IPS DF 6.9 (cell line): ENCODE measurements at regions not wholly inside any gene's neighbourhood (a gene's known extent, or its start where the extent isn't known, plus 50 kb on each side); places are given as distances from the start of the nearest gene placed in this dataset.

ENCODE experiments used
- DNase-seq: peaks from one replicate; pipeline ENCODE4 v3.0.0-alpha.2; 2013; ENCODE audit warnings: low read depth, low spot score
- H3K27ac ChIP-seq: one replicate; pipeline ENCODE4 v1.5.1; 2013; ENCODE audit warnings: low read length, control low read depth
- H3K27me3 ChIP-seq: 2 replicates; pipeline ENCODE4 v1.6.1; 2013; ENCODE audit warnings: mild to moderate bottlenecking, low read length; ENCODE audit not compliant: control insufficient read depth, insufficient read depth
- H3K36me3 ChIP-seq: 2 replicates; pipeline ENCODE4 v1.6.1; 2013; ENCODE audit warnings: low read length; ENCODE audit not compliant: control insufficient read depth, insufficient read depth
- H3K4me1 ChIP-seq: 2 replicates; pipeline ENCODE4 v1.6.1; 2013; ENCODE audit warnings: low read length; ENCODE audit not compliant: control insufficient read depth, insufficient read depth
- H3K4me3 ChIP-seq: 2 replicates; pipeline ENCODE4 v1.5.1; 2013; ENCODE audit warnings: mild to moderate bottlenecking, low read length
- H3K9me3 ChIP-seq: 2 replicates; pipeline ENCODE4 v1.6.1; 2013; ENCODE audit warnings: low read length, inconsistent platforms; ENCODE audit not compliant: control insufficient read depth, insufficient read depth
- WGBS: extraction: QIAGEN DNeasy Blood & Tissue Kit; methylation state at CpG from one replicate; pipeline ENCODE4 v1.1.7; 2013; ENCODE audit warnings: mixed read lengths, missing lambda C conversion rate; ENCODE audit not compliant: insufficient read length, insufficient coverage; 5-methylcytosine and 5-hydroxymethylcytosine counted together

DNA sequence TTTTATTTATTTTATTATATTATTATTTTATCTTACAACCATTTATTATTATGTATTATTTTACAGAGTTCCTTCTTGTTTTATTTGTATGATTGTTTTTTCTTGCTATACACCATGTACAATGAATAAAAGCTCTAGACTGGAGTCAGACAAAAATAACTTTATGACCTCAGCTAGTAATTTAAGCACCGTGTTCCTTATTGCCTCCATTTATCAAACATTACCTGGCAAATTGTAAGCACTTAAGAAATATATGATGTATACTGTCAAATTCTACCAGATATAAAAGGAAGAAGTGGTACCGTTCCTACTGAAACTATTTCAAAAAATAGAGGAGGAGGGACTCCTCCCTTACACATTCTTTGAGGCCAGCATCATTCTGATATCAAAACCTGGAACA lies 326.9 kb upstream of the NECTIN3 start:
- WGBS: no CpG with 5 or more reads among the region's 2 CpGs
- Histone ChIP-seq H3K27me3 (no peaks in the 10 kb centered on the region), H3K4me3 (no peak overlapping the region), H3K36me3 (no peaks in the 10 kb centered on the region), H3K27ac (no peak overlapping the region), H3K9me3 (no peaks in the 10 kb centered on the region), H3K4me1 (no peaks in the 10 kb centered on the region)
- no peak for DNase-seq

DNA sequence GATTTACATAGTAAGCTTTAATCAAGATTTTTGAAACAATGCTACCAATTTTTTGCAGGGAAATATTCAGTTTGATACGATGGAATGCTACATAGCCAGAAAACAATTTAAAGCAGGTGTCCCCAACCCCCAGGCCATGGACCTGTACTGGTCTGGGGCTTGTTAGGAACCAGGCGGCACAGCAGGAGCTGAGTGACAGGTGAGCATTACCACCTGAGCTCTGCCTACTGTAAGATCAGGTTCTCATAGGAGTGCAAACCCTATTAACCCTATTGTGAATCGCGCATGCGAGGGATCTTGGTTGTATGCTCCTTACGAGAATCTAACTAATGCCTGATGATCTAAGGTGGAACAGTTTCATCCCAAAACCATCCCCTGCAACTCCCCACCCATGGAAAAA lies 322.6 kb upstream of the NECTIN3 start:
- H3K36me3 ChIP-seq: no peaks in the 10 kb centered on the region
- H3K4me1 ChIP-seq: no peaks in the 10 kb centered on the region
- H3K27me3 ChIP-seq: no peaks in the 10 kb centered on the region
- H3K4me3 ChIP-seq: no peak overlapping the region
- no CpG with 5 or more reads among the region's 6 CpGs for WGBS
- no peak for DNase-seq
- H3K27ac ChIP-seq: no peak overlapping the region
- no peaks in the 10 kb centered on the region for H3K9me3 ChIP-seq

GRCh38 chr3:110750201-110750600 lies 321.4 kb upstream of the NECTIN3 start:
- Histone ChIP-seq H3K9me3 (no peaks in the 10 kb centered on the region), H3K27me3 (no peaks in the 10 kb centered on the region), H3K36me3 (no peaks in the 10 kb centered on the region), H3K4me1 (peaks cover 2% of the 10 kb centered on the region; the same call in 1 of the 2 replicates), H3K4me3 (no peak overlapping the region), H3K27ac (no peak overlapping the region)
- DNase-seq: no peak

- H3K4me1 ChIP-seq: peaks cover 3% of the 10 kb centered on the region; the same call in 1 of the 2 replicates
- H3K27ac ChIP-seq: no peak overlapping the region
- no peaks in the 10 kb centered on the region for H3K9me3 ChIP-seq
- no peaks in the 10 kb centered on the region for H3K27me3 ChIP-seq
- no peak for DNase-seq
- WGBS: no CpG with 5 or more reads among the region's 3 CpGs
- no peak overlapping the region for H3K4me3 ChIP-seq
- no peaks in the 10 kb centered on the region for H3K36me3 ChIP-seq
Measured at GRCh38 chr3:110752307-110752706, 319.3 kb upstream of the NECTIN3 start.

- H3K27ac ChIP-seq: no peak overlapping the region
- no peak overlapping the region for H3K4me3 ChIP-seq
- H3K36me3 ChIP-seq: no peaks in the 10 kb centered on the region
- no peaks in the 10 kb centered on the region for H3K27me3 ChIP-seq
- peaks cover 3% of the 10 kb centered on the region; the same call in 1 of the 2 replicates for H3K4me1 ChIP-seq
- no peaks in the 10 kb centered on the region for H3K9me3 ChIP-seq
- no CpG with 5 or more reads among the region's 1 CpG for WGBS
- no peak for DNase-seq
Measured at GRCh38 chr3:110753516-110753915, 318.1 kb upstream of the NECTIN3 start.

DNA sequence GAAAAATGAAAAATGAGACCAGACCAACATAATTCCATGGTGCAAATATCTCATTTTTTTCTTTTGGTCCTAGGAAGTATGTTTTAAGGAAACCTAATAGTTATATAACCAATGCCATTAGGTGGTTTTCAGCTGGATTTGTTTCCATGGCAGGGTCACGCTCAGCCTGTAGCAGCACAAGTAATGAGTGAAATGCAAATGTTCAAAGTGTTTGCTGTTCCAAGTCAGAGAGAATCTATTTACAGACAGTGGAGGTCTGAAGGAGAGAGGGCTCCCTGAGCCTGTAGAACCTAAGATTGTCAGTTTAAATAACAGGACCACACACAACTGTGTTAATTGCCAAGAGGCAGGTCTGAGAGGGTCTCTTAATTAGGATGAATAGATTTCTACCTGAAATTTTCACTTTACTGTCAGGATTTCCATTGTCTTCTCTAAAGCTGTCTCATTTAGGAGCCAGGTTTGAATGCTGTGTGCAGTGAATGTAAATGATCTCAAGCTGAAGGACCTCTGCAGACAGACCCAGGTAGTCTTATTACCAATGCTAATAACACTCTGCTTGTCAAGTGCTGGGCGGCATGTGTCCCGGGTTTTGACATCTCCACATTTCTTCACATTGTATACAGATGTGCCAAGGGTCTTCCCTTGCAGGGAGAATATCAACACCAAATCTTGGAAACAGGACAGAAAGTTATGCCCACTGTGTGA lies 317.3 kb upstream of the NECTIN3 start:
- Histone ChIP-seq H3K27me3 (no peaks in the 10 kb centered on the region), H3K4me3 (no peak overlapping the region), H3K9me3 (no peaks in the 10 kb centered on the region), H3K27ac (no peak overlapping the region), H3K4me1 (peaks cover 3% of the 10 kb centered on the region; the same call in 1 of the 2 replicates), H3K36me3 (no peaks in the 10 kb centered on the region)
- no CpG with 5 or more reads among the region's 3 CpGs for WGBS
- DNase-seq: no peak

DNA sequence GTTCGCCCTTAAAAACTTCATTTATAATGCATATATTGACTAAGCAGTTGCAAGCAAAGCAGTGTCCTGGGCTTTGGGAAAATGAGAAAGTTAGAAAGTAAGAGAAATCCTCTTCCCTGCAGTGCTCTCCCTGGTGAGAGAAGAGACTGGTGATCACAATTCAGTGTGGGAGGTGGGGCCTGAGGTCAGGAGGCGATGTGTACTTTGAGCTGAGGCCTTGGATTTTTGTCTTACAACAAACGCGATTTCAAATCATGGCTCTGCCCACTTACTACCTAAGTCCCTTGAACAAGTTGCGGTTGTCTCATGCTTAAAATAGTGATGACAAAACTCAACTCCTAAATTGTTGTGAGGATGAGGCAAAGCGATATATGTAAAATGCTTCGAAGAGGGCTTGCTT lies 316.3 kb upstream of the NECTIN3 start:
- Histone ChIP-seq H3K27ac (no peak overlapping the region), H3K4me1 (peaks cover 3% of the 10 kb centered on the region; the same call in 1 of the 2 replicates), H3K27me3 (no peaks in the 10 kb centered on the region), H3K9me3 (no peaks in the 10 kb centered on the region), H3K36me3 (no peaks in the 10 kb centered on the region), H3K4me3 (no peak overlapping the region)
- no peak for DNase-seq
- WGBS: no CpG with 5 or more reads among the region's 7 CpGs

- no CpG with 5 or more reads among the region's 6 CpGs for WGBS
- H3K27me3 ChIP-seq: no peaks in the 10 kb centered on the region
- DNase-seq: no peak
- H3K9me3 ChIP-seq: no peaks in the 10 kb centered on the region
- no peak overlapping the region for H3K27ac ChIP-seq
- no peaks in the 10 kb centered on the region for H3K36me3 ChIP-seq
- H3K4me3 ChIP-seq: no peak overlapping the region
- peaks cover 3% of the 10 kb centered on the region; the same call in 1 of the 2 replicates for H3K4me1 ChIP-seq
Measured at GRCh38 chr3:110756705-110757104, 314.9 kb upstream of the NECTIN3 start.

DNA sequence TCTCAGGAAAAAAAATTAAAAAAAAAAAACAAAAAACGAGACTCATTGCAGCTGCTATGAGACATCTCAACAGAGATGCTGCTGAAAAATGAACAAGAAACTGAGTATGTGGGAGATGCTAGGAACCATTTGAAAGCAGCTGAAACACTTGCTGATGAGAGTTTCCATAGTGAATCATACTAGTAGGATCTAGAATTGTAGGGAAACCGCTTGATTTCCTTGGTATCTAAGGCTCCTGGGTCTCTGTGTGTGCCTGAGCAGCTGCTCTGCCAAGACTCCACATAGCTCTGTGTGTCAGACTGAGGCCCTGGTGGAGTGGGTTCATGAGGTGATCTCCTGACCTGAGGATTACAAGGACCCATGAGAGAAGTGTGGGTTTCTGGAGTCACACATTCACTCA lies 313.4 kb upstream of the NECTIN3 start:
- H3K27ac ChIP-seq: no peak overlapping the region
- no peak overlapping the region for H3K4me3 ChIP-seq
- H3K36me3 ChIP-seq: no peaks in the 10 kb centered on the region
- no CpG with 5 or more reads among the region's 2 CpGs for WGBS
- no peak for DNase-seq
- H3K4me1 ChIP-seq: peaks cover 3% of the 10 kb centered on the region; the same call in 1 of the 2 replicates
- no peaks in the 10 kb centered on the region for H3K9me3 ChIP-seq
- no peaks in the 10 kb centered on the region for H3K27me3 ChIP-seq

DNA sequence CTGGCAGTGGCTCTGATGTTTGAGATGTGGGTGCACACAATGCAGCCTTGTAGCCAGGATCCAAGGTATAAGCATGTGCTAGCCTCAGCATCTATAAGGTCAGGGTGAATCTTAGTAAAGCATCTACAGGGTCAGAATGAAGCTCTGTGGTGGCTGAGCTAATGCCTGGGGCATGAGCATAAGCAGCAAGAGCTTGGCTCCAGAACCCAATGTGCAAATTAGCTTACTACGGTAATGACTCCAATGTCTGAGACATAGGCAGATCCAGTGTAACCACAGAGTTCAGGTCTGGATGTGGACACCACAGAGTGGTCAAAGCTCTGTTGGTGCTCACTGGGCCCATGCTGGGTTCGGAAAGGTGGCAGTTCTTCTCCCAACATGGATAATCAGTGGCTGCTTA lies 304.5 kb upstream of the NECTIN3 start:
- Histone ChIP-seq H3K9me3 (no peaks in the 10 kb centered on the region), H3K4me1 (no peaks in the 10 kb centered on the region), H3K36me3 (no peaks in the 10 kb centered on the region), H3K27me3 (no peaks in the 10 kb centered on the region), H3K27ac (no peak overlapping the region), H3K4me3 (no peak overlapping the region)
- WGBS: no CpG with 5 or more reads among the region's 2 CpGs
- no peak for DNase-seq

- DNase-seq: no peak
- no peaks in the 10 kb centered on the region for H3K36me3 ChIP-seq
- H3K27ac ChIP-seq: no peak overlapping the region
- H3K4me3 ChIP-seq: no peak overlapping the region
- H3K4me1 ChIP-seq: no peaks in the 10 kb centered on the region
- H3K27me3 ChIP-seq: no peaks in the 10 kb centered on the region
- no peaks in the 10 kb centered on the region for H3K9me3 ChIP-seq
Measured at GRCh38 chr3:110767838-110768237, 303.8 kb upstream of the NECTIN3 start.
